PFSK-1 (cell line): ENCODE measurements at regions not wholly inside any gene's neighbourhood (a gene's known extent, or its start where the extent isn't known, plus 50 kb on each side); places are given as distances from the start of the nearest gene placed in this dataset.

ENCODE experiments used
- FOXP2 ChIP-seq: optimal IDR thresholded peaks from 2 replicates; pipeline ENCODE3; 2011; ENCODE audit warnings: borderline replicate concordance, control low read depth, inconsistent platforms; ENCODE audit not compliant: insufficient read depth; ENCODE audit errors: extremely low read length, extremely low read depth
- POLR2AphosphoS5 ChIP-seq: IDR thresholded peaks from 2 replicates; pipeline ENCODE4 v1.6.1; 2012; ENCODE audit warnings: low read depth, mild to moderate bottlenecking, control low read depth, low read length, moderate library complexity
- REST ChIP-seq, 2 experiments: IDR thresholded peaks; 2 replicates each; pipeline versions ENCODE4 v1.6.1 to v1.8.0; 2011 to 2012; ENCODE audit warnings: low read depth in 2 of 2, low read length in 2 of 2, control low read depth in 1 of 2, inconsistent platforms in 1 of 2, mild to moderate bottlenecking in 1 of 2, moderate library complexity in 1 of 2; ENCODE audit not compliant: insufficient read depth in 1 of 2
- SIN3A ChIP-seq: IDR thresholded peaks from 2 replicates; pipeline ENCODE4 v1.6.1; 2012; ENCODE audit warnings: mild to moderate bottlenecking, low read length, moderate library complexity, borderline replicate concordance; ENCODE audit not compliant: insufficient read depth
- TAF1 ChIP-seq: IDR thresholded peaks from 2 replicates; pipeline ENCODE4 v1.6.1; 2012; ENCODE audit warnings: low read length, control low read depth, borderline replicate concordance; ENCODE audit not compliant: insufficient read depth

- TF ChIP-seq SIN3A (no peak), FOXP2 (no peak), POLR2AphosphoS5 (no peak)
These were observed 208.4 kb upstream of the CCDC150 start for GRCh38 chr2:196431076-196431475.

GRCh38 chr2:196431957-196432356, 207.6 kb upstream of the CCDC150 start:
- TF ChIP-seq FOXP2 (no peak), POLR2AphosphoS5 (no peak), SIN3A (no peak), REST (IDR thresholded peaks at IDR 0.05; ENCODE audit: insufficient read depth in 1 of 2, low read depth in 2 of 2, low read length in 2 of 2) (no peak), TAF1 (no peak)

GRCh38 chr2:196433116-196433515, 206.4 kb upstream of the CCDC150 start:
- TF ChIP-seq REST (IDR thresholded peaks at IDR 0.05; ENCODE audit: insufficient read depth in 1 of 2, low read depth in 2 of 2, low read length in 2 of 2) (no peak), SIN3A (no peak), FOXP2 (no peak), TAF1 (no peak), POLR2AphosphoS5 (no peak)

- TF ChIP-seq REST (IDR thresholded peaks at IDR 0.05; ENCODE audit: insufficient read depth in 1 of 2, low read depth in 2 of 2, low read length in 2 of 2) = no peak
- no peak for TF ChIP-seq TAF1
- TF ChIP-seq FOXP2 = no peak
- no peak for TF ChIP-seq SIN3A
These were observed 205.3 kb upstream of the CCDC150 start for GRCh38 chr2:196434217-196434616.

- TF ChIP-seq REST (IDR thresholded peaks at IDR 0.05; ENCODE audit: insufficient read depth in 1 of 2, low read depth in 2 of 2, low read length in 2 of 2) (no peak), POLR2AphosphoS5 (no peak), TAF1 (no peak), FOXP2 (no peak), SIN3A (no peak)
These were observed 204.3 kb upstream of the CCDC150 start for GRCh38 chr2:196435189-196435588.

- TF ChIP-seq POLR2AphosphoS5 = no peak
- no peak for TF ChIP-seq SIN3A
- no peak for TF ChIP-seq FOXP2
- TF ChIP-seq REST (IDR thresholded peaks at IDR 0.05; ENCODE audit: insufficient read depth in 1 of 2, low read depth in 2 of 2, low read length in 2 of 2) = no peak
- TF ChIP-seq TAF1 = no peak
These were observed 201.9 kb upstream of the CCDC150 start for GRCh38 chr2:196437626-196438025.
